Activated B cell treated with CpG ODN at 0.5 μM for 24 hours (primary cell): ENCODE measurements at regions not wholly inside any gene's neighbourhood (a gene's known extent, or its start where the extent isn't known, plus 50 kb on each side); places are given as distances from the start of the nearest gene placed in this dataset.

Experiments used
- ATAC-seq: fragments of 200-7000 bp; cut with Tn5 transposase; one replicate; pipeline ENCODE4 v1.10.0; 2021; ENCODE audit warnings: low read depth, mild to moderate bottlenecking, moderate library complexity
- CTCF ChIA-PET: fragments of 350-600 bp; sonication (Branson Sonifier 250); formaldehyde crosslinking; loops from one replicate; lab custom pipeline; 2021; ENCODE audit warnings: antibody characterized with exemption; lab: Charles Lee
- POLR2A ChIA-PET: fragments of 350-600 bp; sonication (Branson Sonifier 250); formaldehyde crosslinking; loops from one replicate; lab custom pipeline; 2021; ENCODE audit warnings: antibody characterized with exemption; lab: Charles Lee
- DNase-seq: peaks from one replicate; pipeline ENCODE4 v3.0.0; 2022
- H3K27ac Mint-ChIP-seq: one replicate; pipeline ENCODE4 v1.8.0; 2020; ENCODE audit warnings: mixed read lengths
- H3K27me3 Mint-ChIP-seq: one replicate; pipeline ENCODE4 v1.8.0; 2021; ENCODE audit warnings: mixed read lengths
- H3K36me3 Mint-ChIP-seq: one replicate; pipeline ENCODE4 v1.8.0; 2021; ENCODE audit warnings: low read depth, mixed read lengths
- H3K4me1 Mint-ChIP-seq: one replicate; pipeline ENCODE4 v1.8.0; 2021; ENCODE audit warnings: mixed read lengths
- H3K4me3 Mint-ChIP-seq: one replicate; pipeline ENCODE4 v1.8.0; 2020; ENCODE audit warnings: mild to moderate bottlenecking, mixed read lengths
- H3K9me3 Mint-ChIP-seq: one replicate; pipeline ENCODE4 v1.8.0; 2020; ENCODE audit warnings: mixed read lengths
- intact Hi-C: fragments of 100-400 bp; cut with micrococcal nuclease; formaldehyde crosslinking; loops from one replicate; pipeline ENCODE4 v1.15.1; 2024
- TF ChIP-seq, protein P1 (sequence below): fragments of 200-600 bp; IDR thresholded peaks from one replicate; pipeline ENCODE4 v1.8.0; 2022; ENCODE audit warnings: antibody characterized with exemption, mild to moderate bottlenecking

DNA sequence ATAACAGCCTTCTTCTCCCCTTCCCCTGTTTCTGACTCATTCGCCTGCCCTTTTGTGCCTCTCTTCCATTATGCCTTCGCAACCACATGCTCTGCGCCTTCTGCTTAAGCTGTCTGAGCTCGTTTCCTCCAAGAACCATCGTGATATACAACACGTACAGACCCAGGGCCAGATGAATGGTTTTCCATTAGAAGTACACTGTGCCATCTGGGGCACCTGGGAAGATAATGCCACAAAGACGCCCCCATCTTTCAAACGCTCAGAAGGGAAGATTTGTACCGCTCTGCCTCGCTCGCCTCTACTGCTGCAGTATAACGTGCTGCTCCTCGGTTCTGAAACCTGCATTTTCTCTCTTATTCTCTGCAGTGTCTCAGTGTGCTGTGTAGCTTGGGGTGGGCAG is 470.9 kb upstream of the STXBP6 start:
- TF ChIP-seq, protein P1, sequence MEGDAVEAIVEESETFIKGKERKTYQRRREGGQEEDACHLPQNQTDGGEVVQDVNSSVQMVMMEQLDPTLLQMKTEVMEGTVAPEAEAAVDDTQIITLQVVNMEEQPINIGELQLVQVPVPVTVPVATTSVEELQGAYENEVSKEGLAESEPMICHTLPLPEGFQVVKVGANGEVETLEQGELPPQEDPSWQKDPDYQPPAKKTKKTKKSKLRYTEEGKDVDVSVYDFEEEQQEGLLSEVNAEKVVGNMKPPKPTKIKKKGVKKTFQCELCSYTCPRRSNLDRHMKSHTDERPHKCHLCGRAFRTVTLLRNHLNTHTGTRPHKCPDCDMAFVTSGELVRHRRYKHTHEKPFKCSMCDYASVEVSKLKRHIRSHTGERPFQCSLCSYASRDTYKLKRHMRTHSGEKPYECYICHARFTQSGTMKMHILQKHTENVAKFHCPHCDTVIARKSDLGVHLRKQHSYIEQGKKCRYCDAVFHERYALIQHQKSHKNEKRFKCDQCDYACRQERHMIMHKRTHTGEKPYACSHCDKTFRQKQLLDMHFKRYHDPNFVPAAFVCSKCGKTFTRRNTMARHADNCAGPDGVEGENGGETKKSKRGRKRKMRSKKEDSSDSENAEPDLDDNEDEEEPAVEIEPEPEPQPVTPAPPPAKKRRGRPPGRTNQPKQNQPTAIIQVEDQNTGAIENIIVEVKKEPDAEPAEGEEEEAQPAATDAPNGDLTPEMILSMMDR: no peak
- DNase-seq (no peak), ATAC-seq (no peak)
- intact Hi-C loops: no loop called here
- Mint-ChIP-seq H3K27me3 (no peaks in the 10 kb centered on the region), H3K9me3 (peaks cover 3% of the 10 kb centered on the region), H3K4me1 (no peaks in the 10 kb centered on the region), H3K4me3 (no peak overlapping the region), H3K27ac (no peak overlapping the region), H3K36me3 (no peaks in the 10 kb centered on the region)
- ChIA-PET POLR2A (no interaction called here), CTCF (no interaction called here)

DNA sequence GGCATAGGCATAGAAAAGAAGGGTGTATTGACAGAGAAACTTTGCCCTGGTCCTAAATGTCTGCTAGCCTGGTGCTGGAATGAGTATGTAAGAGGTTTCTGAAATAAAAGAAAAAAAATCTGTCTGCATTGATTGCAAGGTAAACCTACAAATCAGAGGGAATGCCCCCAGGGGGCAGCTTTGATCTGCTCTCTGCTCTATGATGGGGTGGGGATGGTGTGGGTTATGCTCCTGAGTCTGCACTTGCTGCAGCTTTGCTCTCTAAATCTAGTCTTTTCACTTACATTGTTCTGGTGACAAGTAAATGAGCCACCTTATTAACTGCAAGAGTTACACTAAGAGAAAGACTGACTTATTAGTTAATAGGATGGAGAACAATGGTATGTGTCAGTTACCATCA is 468.4 kb upstream of the STXBP6 start:
- Mint-ChIP-seq H3K36me3 (no peaks in the 10 kb centered on the region), H3K27ac (no peak overlapping the region), H3K4me1 (no peaks in the 10 kb centered on the region), H3K4me3 (no peak overlapping the region), H3K27me3 (no peaks in the 10 kb centered on the region), H3K9me3 (peaks cover 6% of the 10 kb centered on the region)
- ChIA-PET CTCF (no interaction called here), POLR2A (no interaction called here)
- ATAC-seq: no peak
- TF ChIP-seq, protein P1: no peak
- DNase-seq: no peak
- intact Hi-C loops: no loop called here

DNA sequence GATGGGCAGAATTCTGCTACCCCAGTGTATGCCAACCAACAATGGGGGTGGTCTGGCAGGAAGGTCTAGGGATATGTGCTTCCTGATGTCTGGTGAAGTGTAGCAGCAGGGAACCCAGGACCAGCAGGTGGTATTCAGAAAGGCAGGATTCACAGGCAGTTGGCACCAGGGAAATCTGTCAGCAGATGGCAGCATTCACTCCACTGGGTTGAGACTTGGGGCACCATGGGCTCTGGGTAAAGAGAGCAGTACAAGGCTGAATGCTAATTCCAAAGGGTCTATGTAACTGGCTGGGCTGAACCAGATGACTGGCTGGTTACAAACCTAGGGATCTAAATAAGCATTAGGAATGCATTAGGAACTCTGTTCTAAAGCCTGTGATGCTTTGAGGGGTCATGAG is 466.9 kb upstream of the STXBP6 start:
- ATAC-seq (no peak), DNase-seq (no peak)
- intact Hi-C loops: no loop called here
- TF ChIP-seq, protein P1: no peak
- H3K4me1 Mint-ChIP-seq: no peaks in the 10 kb centered on the region
- ChIA-PET POLR2A (no interaction called here), CTCF (no interaction called here)
- H3K4me3 Mint-ChIP-seq: no peak overlapping the region
- no peak overlapping the region for H3K27ac Mint-ChIP-seq
- H3K27me3 Mint-ChIP-seq: no peaks in the 10 kb centered on the region
- H3K36me3 Mint-ChIP-seq: no peaks in the 10 kb centered on the region
- peaks cover 8% of the 10 kb centered on the region for H3K9me3 Mint-ChIP-seq

DNA sequence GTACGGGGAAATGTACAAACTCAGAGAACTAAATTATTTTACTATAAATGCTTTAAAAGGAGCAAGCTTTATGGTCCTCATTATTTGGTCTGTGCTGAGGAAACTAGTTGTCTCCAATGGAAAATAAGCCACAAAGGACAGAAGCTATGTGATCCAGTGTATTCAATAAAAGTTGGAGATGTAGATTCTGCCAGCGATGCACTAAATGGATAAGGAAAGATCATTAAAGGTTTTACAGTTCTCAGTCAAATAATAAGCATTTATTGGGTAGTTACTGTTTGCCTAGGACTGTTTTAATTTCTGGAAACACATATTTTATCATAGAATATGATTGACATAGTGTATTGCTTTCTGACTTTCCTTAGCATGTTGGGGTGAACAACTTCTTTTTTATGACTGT is 458.9 kb upstream of the STXBP6 start:
- Mint-ChIP-seq H3K4me3 (no peak overlapping the region), H3K27ac (no peak overlapping the region), H3K4me1 (no peaks in the 10 kb centered on the region), H3K27me3 (no peaks in the 10 kb centered on the region), H3K36me3 (no peaks in the 10 kb centered on the region), H3K9me3 (peaks cover 7% of the 10 kb centered on the region)
- ATAC-seq (no peak), DNase-seq (no peak)
- ChIA-PET CTCF (no interaction called here), POLR2A (no interaction called here)
- intact Hi-C loops: no loop called here
- TF ChIP-seq, protein P1: no peak

DNA sequence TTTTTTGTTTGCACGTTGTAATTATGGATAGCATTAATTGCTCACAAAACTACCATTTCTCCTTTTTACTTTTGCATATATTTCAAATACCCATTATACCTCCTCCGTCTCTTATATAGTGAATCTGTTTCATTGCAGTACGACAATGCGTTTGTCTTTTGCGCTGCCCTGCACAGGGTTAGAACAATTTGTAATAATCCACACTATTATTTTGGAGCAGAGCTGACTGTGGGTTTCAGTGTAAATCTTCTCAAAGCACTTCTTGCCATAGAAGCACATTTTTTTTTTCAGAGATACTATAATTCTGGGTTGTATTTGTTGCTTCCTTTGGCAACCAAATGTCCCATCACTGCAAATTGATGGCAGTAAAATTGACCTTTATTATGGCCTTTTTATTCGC is 451.8 kb upstream of the STXBP6 start:
- H3K27me3 Mint-ChIP-seq: no peaks in the 10 kb centered on the region
- no peak overlapping the region for H3K4me3 Mint-ChIP-seq
- no peak overlapping the region for H3K27ac Mint-ChIP-seq
- intact Hi-C loops: no loop called here
- ChIA-PET CTCF (no interaction called here), POLR2A (no interaction called here)
- TF ChIP-seq, protein P1: no peak
- no peaks in the 10 kb centered on the region for H3K36me3 Mint-ChIP-seq
- H3K4me1 Mint-ChIP-seq: no peaks in the 10 kb centered on the region
- DNase-seq: no peak
- ATAC-seq: no peak
- peaks cover 2% of the 10 kb centered on the region for H3K9me3 Mint-ChIP-seq
